ENCODE measurements at regions not wholly inside any gene's neighbourhood (a gene's known extent, or its start where the extent isn't known, plus 50 kb on each side); places are given as distances from the start of the nearest gene placed in this dataset.

GRCh38 chr18:40607542-40608148, 1347.4 kb upstream of the PIK3C3 start:
- DNase-seq, result no peak

GRCh38 chr18:40606996-40607395, 1348.0 kb upstream of the PIK3C3 start:
- DNase-seq, result no peak

GRCh38 chr18:40583671-40584070, 1371.4 kb upstream of the PIK3C3 start:
- no peak for DNase-seq

DNA sequence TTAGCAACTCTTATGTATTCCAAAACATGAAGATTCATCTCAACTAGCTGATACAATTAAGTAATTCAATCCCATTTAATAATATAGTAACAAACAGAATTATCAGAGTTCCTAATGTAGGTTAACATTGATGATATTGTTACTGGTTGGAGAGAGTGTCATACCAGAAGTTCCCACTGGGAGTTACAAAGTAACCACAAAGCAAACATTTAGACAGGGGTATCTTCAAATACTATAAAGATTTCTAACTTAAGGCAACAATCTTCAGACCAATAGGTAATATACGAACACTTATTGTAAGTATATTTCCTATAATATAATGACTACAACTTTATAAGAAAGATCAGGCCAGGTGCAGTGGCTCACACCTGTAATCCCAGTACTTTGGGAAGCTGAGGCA, 1372.9 kb upstream of the PIK3C3 start:
- DNase-seq, result no peak

- DNase-seq, result no peak
These were observed 1377.1 kb upstream of the PIK3C3 start for GRCh38 chr18:40577981-40578365.

DNA sequence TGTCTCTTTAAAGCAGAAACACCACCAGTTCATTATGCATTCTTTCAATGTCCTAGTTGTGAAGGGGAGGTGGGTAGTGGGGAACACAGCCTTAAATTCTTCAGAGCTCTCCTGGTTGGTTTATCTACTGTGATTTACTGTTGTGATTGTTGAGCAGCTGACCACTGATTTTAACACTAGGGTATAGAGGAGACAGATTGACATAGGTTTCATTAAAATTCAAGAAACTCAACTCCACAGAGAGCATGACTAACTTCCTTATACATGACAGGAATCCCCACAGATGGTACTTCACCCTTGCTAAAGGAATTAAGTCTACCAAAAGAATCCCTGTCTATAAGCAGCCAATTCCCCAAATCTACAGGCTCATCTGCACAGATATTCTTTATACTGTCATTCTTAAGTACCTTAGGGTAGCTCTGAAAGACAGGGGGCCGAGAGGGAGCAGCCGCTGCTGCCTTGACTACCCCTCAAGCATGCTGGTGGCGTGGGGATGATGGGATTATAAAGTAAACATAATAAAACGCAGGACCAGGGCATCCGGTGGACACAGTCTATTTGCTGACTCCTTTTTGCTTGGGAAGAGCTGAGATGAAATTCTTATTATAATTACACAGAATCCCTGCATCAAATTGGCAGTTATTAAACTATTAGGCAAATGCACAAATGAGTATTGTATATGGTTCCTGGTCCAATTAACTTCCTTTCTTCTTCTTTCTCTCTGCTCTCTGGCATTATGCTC, 1377.6 kb upstream of the PIK3C3 start:
- DNase-seq, result no peak

DNA sequence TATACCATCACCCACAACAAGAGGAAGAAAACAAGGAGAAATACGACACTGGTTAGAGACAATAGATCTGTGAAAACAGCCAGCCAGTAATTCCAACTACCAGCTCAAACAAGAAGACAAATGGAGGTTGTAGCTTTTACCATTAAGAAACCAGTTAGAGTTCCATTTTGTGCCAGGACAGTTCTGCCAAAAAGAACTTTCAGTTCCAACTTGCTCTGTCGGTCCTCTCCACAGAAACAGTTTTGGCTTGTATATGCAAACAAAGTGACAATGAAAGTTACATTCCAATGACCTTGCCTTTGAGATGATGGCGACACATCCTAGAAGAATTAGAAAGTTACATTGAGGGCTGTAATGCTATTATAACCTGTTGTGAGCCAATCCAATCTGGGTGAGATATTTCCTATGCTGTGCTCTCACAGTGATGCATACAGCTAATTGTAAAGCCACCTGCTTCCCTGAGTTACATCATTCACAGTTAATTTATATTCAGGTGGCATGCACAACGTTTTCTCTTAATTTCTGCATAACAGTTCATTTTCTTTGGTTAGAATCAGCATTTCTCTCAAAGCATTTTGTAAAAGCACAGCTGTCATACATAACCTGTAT, 1378.4 kb upstream of the PIK3C3 start:
- no peak for DNase-seq

DNA sequence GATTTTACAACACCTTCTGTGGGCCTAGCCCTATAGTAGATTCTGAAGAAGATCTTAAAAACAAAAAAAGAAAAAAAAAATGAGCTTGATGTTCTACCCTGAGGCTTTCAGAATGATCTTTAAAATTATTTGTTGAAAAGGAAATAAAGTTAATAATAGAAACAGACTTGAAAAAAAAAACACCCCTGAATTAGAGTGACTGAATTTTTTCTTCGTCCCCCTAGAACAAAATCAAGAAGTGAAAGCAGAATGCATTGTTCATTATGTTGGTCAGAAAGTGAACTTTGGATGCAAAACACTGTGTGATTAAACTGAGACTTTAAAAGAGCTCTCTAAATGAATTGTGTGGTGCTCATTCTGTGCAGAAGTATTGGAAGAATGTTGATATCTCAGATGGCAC, 1384.4 kb upstream of the PIK3C3 start:
- no peak for DNase-seq

DNA sequence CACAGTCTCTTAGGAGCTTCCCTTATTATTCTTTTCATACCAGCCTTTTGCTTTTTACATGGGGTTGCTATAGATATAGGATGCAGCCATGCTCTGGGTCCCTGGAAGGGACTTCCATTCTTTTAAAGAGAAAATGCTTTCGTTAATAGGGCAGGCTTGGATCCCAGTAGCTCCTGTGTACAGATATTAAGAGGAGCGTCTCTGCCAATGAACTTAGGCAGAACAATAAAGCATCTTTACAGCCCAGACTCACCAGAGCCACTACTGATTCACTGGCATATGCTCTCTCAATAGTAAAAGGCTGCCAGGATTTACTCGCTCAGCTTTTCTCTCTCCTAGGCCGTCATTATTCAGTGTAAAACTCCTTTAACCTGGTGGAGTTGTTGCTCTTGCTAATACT, 1385.4 kb upstream of the PIK3C3 start:
- no peak for DNase-seq

- no peak for DNase-seq
These were observed 1388.6 kb upstream of the PIK3C3 start for GRCh38 chr18:40566510-40566844.

DNA sequence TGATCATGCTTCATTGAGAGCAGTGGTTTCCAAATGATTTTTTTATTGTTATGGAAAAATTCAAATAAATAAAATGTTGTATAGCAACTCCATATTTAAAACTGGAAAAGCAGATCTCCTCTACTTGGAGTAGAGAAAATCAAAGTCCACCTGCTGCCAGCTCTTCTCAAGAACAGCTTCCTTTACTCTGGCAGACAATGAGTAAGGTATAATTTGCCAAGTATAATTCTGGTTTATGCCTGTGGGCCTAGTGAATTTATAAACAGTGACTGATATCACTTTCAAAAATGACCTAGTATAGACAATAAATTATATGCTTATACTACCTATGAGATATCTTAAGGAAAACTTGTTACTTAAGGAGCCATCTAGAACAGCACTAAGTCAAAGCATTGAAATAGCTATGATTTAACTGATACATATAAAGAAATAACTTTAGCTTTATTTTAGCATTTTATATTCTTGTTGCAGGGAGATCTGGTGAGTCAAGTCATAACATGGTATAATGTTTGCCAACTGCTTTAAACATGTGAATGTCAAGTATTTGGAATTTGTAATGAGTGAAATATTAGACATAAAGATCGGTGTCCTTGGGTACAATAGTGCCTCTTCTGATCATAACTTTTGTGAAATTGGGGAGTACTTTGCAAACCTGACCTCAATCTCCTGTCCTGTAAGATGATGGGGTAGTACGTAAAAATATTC, 1389.1 kb upstream of the PIK3C3 start:
- DNase-seq, result no peak

DNA sequence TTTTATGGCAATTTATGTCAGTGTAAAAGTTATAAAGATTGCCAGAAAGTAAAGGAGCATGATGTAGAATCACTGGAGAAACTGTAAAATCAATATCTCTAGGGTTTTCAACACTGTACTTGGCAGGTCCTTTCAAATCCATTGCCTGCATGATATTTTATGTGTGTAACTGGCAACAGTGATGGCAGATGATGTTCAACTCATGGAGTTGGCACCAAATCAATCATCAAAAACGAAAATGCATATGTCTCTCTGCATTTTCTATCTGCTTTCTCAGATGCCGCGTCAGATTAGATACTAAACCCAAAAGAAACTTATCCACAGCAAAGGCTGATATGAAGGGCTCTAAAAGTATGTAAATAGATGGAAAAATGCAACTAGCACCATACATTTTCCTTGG, 1395.5 kb upstream of the PIK3C3 start:
- DNase-seq, result no peak

GRCh38 chr18:40558706-40559392, 1396.2 kb upstream of the PIK3C3 start:
- DNase-seq, result no peak

DNA sequence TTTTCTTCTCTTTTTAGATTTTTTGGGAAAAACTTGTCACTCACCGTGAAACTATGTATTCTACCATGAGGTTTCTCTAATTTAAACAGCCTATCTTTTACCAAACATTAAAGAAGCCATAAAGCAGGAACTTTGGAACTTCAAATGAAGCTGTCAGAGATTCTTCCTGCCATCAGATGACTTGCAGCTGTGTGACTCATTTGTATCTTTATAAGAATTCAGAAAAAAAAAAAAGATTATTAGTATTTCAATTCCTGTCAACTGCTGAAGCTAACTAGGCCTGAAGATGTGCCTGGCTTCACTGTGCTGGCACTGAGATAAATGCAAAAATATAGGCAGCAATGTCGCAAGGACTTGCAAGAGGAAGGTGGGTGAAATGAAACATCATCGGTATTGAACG, 1399.1 kb upstream of the PIK3C3 start:
- no peak for DNase-seq

DNA sequence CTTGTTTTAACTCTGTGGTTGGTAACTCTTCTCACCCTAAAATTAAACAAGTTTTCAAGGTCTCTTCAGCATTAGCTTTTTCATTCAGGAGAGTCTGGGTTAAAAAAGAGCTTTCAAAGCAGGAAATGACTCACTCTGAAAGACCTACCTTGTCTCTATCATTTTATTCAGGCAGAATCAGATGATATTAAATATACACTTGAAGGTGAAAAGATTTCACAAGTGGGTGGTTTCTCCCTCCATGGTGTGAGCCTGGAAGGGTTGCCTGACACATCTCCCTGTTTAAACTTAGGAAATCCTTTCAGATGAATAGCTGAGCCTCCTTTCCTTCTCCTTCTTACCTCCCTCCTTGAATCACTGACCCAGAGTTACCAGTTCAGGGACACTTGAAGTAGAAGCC, 1402.0 kb upstream of the PIK3C3 start:
- no peak for DNase-seq

DNA sequence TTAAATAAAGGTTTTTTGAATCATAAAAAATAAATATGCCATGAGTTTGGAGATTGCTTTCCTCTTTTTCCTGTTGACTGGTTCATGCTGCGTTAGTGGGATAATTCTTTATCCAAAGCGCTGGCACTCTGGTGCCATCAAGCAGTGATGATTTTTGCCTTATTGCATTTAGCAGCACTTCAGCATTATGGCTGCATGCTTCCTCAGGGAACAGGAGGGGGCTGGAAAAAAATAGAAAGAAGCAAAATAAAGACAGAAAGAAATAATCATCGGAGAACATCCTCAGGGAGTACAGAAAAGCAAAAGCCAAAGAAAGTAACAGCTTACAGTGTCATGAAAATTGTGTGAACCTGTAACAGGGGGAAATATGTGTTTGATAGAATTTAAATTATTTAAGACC, 1408.2 kb upstream of the PIK3C3 start:
- DNase-seq, result no peak

- DNase-seq, result no peak
These were observed 1420.3 kb upstream of the PIK3C3 start for GRCh38 chr18:40534723-40535122.

- DNase-seq, result no peak
These were observed 1423.0 kb upstream of the PIK3C3 start for GRCh38 chr18:40532046-40532445.

DNA sequence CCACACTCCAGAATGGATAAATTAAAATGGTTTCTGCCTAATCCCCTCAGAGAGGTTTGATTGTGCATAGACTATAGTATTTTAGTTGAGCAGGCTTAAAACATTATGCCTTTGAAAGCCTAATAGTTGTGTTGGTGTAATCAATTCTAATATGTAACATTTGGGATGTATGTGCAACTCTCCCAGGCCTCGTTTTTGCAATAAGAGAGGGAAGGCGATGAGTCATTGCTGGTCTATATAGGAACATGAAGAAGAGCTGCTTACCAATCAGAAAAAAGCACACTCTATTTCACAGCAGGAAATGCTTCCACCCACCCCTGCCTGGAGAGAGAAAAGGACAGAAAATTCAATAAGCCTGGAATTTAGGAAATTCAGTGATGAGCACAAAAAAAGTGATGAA, 1424.0 kb upstream of the PIK3C3 start:
- no peak for DNase-seq

- DNase-seq, result no peak
These were observed 1425.6 kb upstream of the PIK3C3 start for GRCh38 chr18:40529478-40529877.

GRCh38 chr18:40524881-40525280, 1430.2 kb upstream of the PIK3C3 start:
- no peak for DNase-seq

DNA sequence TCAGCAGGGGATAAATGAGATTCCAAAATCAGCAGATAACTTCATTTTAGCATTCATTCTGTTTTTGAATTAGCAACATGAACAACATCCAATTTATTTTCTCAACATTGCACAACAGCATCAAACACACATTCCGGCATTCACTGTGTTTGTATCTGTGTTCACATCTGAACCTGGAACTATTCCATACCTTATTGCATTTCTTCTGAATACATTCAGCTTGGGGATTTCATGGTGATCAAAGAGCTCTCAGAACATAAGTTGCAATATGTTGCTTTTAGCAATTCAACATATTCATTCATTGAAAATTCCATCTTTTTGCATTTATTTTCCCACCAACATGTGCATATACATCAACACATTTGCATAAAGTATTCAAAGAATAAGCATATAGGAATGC, 1431.7 kb upstream of the PIK3C3 start:
- no peak for DNase-seq

DNA sequence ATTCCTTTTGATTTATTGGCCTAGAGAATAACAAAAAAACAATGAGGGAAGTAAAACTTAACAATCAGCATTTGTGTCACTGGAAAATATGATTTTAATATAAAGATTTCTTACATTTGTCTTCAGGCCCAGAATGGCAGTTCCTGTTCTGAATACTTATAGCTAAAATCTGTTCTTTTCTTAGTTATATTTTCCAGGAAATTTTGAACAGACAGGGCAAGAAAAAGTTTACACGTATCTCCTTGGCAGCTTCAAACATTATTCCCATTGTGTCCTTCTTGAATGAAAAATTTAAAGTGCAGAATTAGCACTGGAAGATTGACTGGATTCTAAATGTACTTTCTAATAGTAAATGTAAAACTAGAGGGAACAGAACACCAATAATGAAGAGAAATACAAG, 1454.0 kb upstream of the PIK3C3 start:
- DNase-seq, result no peak

GRCh38 chr18:40494603-40495002, 1460.4 kb upstream of the PIK3C3 start:
- DNase-seq, result no peak
